Gastroesophageal sphincter (tissue), 3 donors: ENCODE measurements at regions not wholly inside any gene's neighbourhood (a gene's known extent, or its start where the extent isn't known, plus 50 kb on each side); places are given as distances from the start of the nearest gene placed in this dataset.

Experiments
- CTCF ChIP-seq, 4 experiments: fragments of 200-600 bp in 2 of 4; fragments of 450-650 bp in 2 of 4; sonication (generic) in 1 of 4; IDR thresholded peaks; one replicate each; pipeline ENCODE4 v1.5.1; 2017 to 2019; ENCODE audit warnings: antibody characterized with exemption in 4 of 4, mild to moderate bottlenecking in 2 of 4, moderate library complexity in 2 of 4
- POLR2A ChIP-seq, 2 donors: fragments of 450-650 bp; IDR thresholded peaks; one replicate each; pipeline ENCODE4 v1.6.1; 2017; ENCODE audit warnings: antibody characterized with exemption in 2 of 2, mild to moderate bottlenecking in 2 of 2, moderate library complexity in 1 of 2
- POLR2AphosphoS5 ChIP-seq: sonication (generic); formaldehyde crosslinking; IDR thresholded peaks from one replicate; pipeline ENCODE4 v1.6.1; 2017; ENCODE audit warnings: antibody characterized with exemption

- TF ChIP-seq POLR2A (IDR thresholded peaks at IDR 0.05) (no peak), CTCF (IDR thresholded peaks at IDR 0.05) (no peak), POLR2AphosphoS5 (no peak)
Observed at GRCh38 chr20:57869951-57870315, 160.1 kb upstream of the PMEPA1 start.
